GM12878 (cell line): ENCODE measurements at regions not wholly inside any gene's neighbourhood (a gene's known extent, or its start where the extent isn't known, plus 50 kb on each side); places are given as distances from the start of the nearest gene placed in this dataset.

ENCODE experiments used
- ASH2L ChIP-seq: fragments of 300-600, 200-600 bp; sonication (generic); IDR thresholded peaks from 2 replicates; pipeline ENCODE4 v1.6.1; 2017; ENCODE audit warnings: low read depth, mild to moderate bottlenecking, borderline replicate concordance
- CBX5 ChIP-seq: sonication (generic); IDR thresholded peaks from 2 replicates; pipeline ENCODE4 v1.6.1; 2016; ENCODE audit warnings: low read depth, moderate library complexity, mild to moderate bottlenecking, inconsistent platforms
- GATAD2B ChIP-seq: fragments of 450-650 bp; conservative IDR thresholded peaks from 2 replicates; pipeline ENCODE4 v1.6.1; 2017; ENCODE audit warnings: low read depth, mild to moderate bottlenecking, moderate library complexity
- IRF4 ChIP-seq: IDR thresholded peaks from 2 replicates; pipeline ENCODE4 v1.6.1; 2011; ENCODE audit warnings: low read depth, low read length
- LARP7 ChIP-seq: fragments of 450-650 bp; IDR thresholded peaks from 2 replicates; pipeline ENCODE4 v1.6.1; 2017; ENCODE audit warnings: mild to moderate bottlenecking
- MEF2B ChIP-seq: fragments of 450-650 bp; IDR thresholded peaks from 2 replicates; pipeline ENCODE4 v1.6.1; 2018; ENCODE audit warnings: mild to moderate bottlenecking, moderate library complexity; ENCODE audit not compliant: partially characterized antibody, poor library complexity, severe bottlenecking
- MTA2 ChIP-seq: fragments of 450-650 bp; IDR thresholded peaks from 2 replicates; pipeline ENCODE4 v1.6.1; 2016; ENCODE audit warnings: low read depth, mild to moderate bottlenecking, moderate library complexity
- MXI1 ChIP-seq: fragments of 150-350 bp; IDR thresholded peaks from 2 replicates; pipeline ENCODE4 v1.6.1; 2011; ENCODE audit warnings: low read depth, mild to moderate bottlenecking, inconsistent platforms, low read length, improper control_type of control experiment
- NFXL1 ChIP-seq: fragments of 450-650 bp; IDR thresholded peaks from 2 replicates; pipeline ENCODE4 v1.6.1; 2017; ENCODE audit warnings: antibody characterized with exemption, mild to moderate bottlenecking, borderline replicate concordance
- NR2C2 ChIP-seq: IDR thresholded peaks from 2 replicates; pipeline ENCODE4 v1.6.1; 2011; ENCODE audit warnings: borderline replicate concordance, low read depth; ENCODE audit not compliant: control insufficient read depth, insufficient read length
- PAX5 ChIP-seq: IDR thresholded peaks from 2 replicates; pipeline ENCODE4 v1.6.1; 2011; ENCODE audit warnings: low read depth, low read length, borderline replicate concordance
- RAD51 ChIP-seq: fragments of 450-650 bp; IDR thresholded peaks from 2 replicates; pipeline ENCODE4 v1.6.1; 2016; ENCODE audit warnings: moderate library complexity, mild to moderate bottlenecking, inconsistent platforms
- SP1 ChIP-seq: IDR thresholded peaks from one replicate; pipeline ENCODE4 v1.6.1; 2011; ENCODE audit warnings: low read depth, low read length
- SRF ChIP-seq, 2 experiments: IDR thresholded peaks; 2 replicates each; pipeline ENCODE4 v1.6.1; 2011; ENCODE audit warnings: low read depth in 2 of 2, low read length in 2 of 2, mild to moderate bottlenecking in 1 of 2, moderate library complexity in 1 of 2
- TAF1 ChIP-seq: IDR thresholded peaks from 2 replicates; pipeline ENCODE4 v1.6.1; 2011; ENCODE audit warnings: mild to moderate bottlenecking, low read depth, low read length, borderline replicate concordance
- TARDBP ChIP-seq: IDR thresholded peaks from 2 replicates; pipeline ENCODE4 v1.6.1; 2016; ENCODE audit warnings: borderline replicate concordance
- TCF12 ChIP-seq: IDR thresholded peaks from 2 replicates; pipeline ENCODE4 v1.6.1; 2011; ENCODE audit warnings: low read depth, mild to moderate bottlenecking, low read length
- TCF3 ChIP-seq: IDR thresholded peaks from 2 replicates; pipeline ENCODE4 v1.6.1; 2012; ENCODE audit warnings: low read depth, mild to moderate bottlenecking, low read length, borderline replicate concordance; ENCODE audit not compliant: insufficient read depth
- ZNF274 ChIP-seq: IDR thresholded peaks from one replicate; pipeline ENCODE4 v1.8.0; 2011; ENCODE audit not compliant: insufficient read length, insufficient read depth
- ZSCAN29 ChIP-seq: fragments of 450-650 bp; IDR thresholded peaks from 2 replicates; pipeline ENCODE4 v1.6.1; 2017; ENCODE audit warnings: mild to moderate bottlenecking, moderate library complexity
- TF ChIP-seq, protein P1 (sequence below): fragments of 450-650 bp; IDR thresholded peaks from 2 replicates; pipeline ENCODE4 v1.6.1; 2014; ENCODE audit warnings: mild to moderate bottlenecking
- TF ChIP-seq, protein P2 (sequence below): IDR thresholded peaks from 2 replicates; pipeline ENCODE4 v1.6.1; 2012; ENCODE audit warnings: low read depth, low read length, improper control_type of control experiment
- TF ChIP-seq, protein P3 (sequence below): fragments of 450-650 bp; formaldehyde crosslinking; IDR thresholded peaks from 2 replicates; pipeline ENCODE4 v1.4.0; 2022; ENCODE audit warnings: mild to moderate bottlenecking, moderate library complexity
- TF ChIP-seq, protein P4 (sequence below): fragments of 450-650 bp; IDR thresholded peaks from 2 replicates; pipeline ENCODE4 v1.6.1; 2016; ENCODE audit warnings: mild to moderate bottlenecking, moderate library complexity, borderline replicate concordance

DNA sequence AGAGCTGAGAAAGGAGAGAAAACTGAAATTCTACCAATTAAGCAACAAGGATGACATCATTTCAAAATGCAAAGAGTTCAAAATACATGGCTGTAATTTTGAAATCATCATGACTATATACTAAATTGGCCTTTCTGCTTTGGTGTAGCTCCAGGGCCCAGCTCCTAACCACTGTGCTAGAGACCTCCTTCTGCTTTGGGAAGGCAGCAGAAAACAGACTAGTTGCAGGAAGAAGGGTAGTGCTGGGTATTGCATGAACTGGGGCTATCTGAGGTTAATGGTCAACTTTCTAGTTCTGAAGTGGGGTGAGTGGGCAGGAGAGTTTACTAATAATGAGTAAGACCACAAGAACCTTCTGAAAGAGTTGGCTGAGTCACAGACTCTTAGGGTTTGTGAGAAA is 66.2 kb downstream of the PTGER2 start (continued):
- 0 out of 2 replicates have a peak, but pooled peaks have one; percentile 43 for TF ChIP-seq PAX5
- TF ChIP-seq, protein P1, sequence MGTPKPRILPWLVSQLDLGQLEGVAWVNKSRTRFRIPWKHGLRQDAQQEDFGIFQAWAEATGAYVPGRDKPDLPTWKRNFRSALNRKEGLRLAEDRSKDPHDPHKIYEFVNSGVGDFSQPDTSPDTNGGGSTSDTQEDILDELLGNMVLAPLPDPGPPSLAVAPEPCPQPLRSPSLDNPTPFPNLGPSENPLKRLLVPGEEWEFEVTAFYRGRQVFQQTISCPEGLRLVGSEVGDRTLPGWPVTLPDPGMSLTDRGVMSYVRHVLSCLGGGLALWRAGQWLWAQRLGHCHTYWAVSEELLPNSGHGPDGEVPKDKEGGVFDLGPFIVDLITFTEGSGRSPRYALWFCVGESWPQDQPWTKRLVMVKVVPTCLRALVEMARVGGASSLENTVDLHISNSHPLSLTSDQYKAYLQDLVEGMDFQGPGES: no peak
- TF ChIP-seq TAF1: no peak
- no peak for TF ChIP-seq TCF3
- no peak for TF ChIP-seq TARDBP
- TF ChIP-seq MXI1: no peak
- TF ChIP-seq LARP7: no peak
- no peak for TF ChIP-seq SP1
- no peak for TF ChIP-seq TCF12
- no peak for TF ChIP-seq MEF2B
- TF ChIP-seq, protein P2, sequence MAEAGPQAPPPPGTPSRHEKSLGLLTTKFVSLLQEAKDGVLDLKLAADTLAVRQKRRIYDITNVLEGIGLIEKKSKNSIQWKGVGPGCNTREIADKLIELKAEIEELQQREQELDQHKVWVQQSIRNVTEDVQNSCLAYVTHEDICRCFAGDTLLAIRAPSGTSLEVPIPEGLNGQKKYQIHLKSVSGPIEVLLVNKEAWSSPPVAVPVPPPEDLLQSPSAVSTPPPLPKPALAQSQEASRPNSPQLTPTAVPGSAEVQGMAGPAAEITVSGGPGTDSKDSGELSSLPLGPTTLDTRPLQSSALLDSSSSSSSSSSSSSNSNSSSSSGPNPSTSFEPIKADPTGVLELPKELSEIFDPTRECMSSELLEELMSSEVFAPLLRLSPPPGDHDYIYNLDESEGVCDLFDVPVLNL: no peak
- TF ChIP-seq NFXL1: no peak
- 0 out of 2 replicates have a peak, but pooled peaks have one; percentile 29 for TF ChIP-seq MTA2
- TF ChIP-seq ASH2L: no peak
- TF ChIP-seq ZNF274: no peak
- TF ChIP-seq, protein P3, sequence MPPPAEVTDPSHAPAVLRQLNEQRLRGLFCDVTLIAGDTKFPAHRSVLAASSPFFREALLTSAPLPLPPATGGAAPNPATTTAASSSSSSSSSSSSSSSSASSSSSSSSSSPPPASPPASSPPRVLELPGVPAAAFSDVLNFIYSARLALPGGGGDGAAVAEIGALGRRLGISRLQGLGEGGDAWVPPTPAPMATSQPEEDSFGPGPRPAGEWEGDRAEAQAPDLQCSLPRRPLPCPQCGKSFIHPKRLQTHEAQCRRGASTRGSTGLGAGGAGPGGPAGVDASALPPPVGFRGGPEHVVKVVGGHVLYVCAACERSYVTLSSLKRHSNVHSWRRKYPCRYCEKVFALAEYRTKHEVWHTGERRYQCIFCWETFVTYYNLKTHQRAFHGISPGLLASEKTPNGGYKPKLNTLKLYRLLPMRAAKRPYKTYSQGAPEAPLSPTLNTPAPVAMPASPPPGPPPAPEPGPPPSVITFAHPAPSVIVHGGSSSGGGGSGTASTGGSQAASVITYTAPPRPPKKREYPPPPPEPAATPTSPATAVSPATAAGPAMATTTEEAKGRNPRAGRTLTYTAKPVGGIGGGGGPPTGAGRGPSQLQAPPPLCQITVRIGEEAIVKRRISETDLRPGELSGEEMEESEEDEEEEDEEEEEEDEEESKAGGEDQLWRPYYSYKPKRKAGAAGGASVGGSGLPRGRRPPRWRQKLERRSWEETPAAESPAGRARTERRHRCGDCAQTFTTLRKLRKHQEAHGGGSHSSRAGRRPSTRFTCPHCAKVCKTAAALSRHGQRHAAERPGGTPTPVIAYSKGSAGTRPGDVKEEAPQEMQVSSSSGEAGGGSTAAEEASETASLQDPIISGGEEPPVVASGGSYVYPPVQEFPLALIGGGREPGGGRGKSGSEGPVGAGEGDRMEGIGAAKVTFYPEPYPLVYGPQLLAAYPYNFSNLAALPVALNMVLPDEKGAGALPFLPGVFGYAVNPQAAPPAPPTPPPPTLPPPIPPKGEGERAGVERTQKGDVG (CRISPR knock-in tag): no peak
- no peak for TF ChIP-seq ZSCAN29
- no peak for TF ChIP-seq CBX5
- peak; percentile 57; the same call in 1 of the 2 replicates for TF ChIP-seq IRF4
- no peak for TF ChIP-seq GATAD2B
- TF ChIP-seq, protein P4, sequence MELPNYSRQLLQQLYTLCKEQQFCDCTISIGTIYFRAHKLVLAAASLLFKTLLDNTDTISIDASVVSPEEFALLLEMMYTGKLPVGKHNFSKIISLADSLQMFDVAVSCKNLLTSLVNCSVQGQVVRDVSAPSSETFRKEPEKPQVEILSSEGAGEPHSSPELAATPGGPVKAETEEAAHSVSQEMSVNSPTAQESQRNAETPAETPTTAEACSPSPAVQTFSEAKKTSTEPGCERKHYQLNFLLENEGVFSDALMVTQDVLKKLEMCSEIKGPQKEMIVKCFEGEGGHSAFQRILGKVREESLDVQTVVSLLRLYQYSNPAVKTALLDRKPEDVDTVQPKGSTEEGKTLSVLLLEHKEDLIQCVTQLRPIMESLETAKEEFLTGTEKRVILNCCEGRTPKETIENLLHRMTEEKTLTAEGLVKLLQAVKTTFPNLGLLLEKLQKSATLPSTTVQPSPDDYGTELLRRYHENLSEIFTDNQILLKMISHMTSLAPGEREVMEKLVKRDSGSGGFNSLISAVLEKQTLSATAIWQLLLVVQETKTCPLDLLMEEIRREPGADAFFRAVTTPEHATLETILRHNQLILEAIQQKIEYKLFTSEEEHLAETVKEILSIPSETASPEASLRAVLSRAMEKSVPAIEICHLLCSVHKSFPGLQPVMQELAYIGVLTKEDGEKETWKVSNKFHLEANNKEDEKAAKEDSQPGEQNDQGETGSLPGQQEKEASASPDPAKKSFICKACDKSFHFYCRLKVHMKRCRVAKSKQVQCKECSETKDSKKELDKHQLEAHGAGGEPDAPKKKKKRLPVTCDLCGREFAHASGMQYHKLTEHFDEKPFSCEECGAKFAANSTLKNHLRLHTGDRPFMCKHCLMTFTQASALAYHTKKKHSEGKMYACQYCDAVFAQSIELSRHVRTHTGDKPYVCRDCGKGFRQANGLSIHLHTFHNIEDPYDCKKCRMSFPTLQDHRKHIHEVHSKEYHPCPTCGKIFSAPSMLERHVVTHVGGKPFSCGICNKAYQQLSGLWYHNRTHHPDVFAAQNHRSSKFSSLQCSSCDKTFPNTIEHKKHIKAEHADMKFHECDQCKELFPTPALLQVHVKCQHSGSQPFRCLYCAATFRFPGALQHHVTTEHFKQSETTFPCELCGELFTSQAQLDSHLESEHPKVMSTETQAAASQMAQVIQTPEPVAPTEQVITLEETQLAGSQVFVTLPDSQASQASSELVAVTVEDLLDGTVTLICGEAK: no peak
- TF ChIP-seq NR2C2: no peak
- TF ChIP-seq RAD51: no peak
- no peak for TF ChIP-seq SRF (IDR thresholded peaks at IDR 0.05; ENCODE audit: low read depth in 2 of 2, low read length in 2 of 2)
